HepG2 (cell line): ENCODE measurements at regions not wholly inside any gene's neighbourhood (a gene's known extent, or its start where the extent isn't known, plus 50 kb on each side); places are given as distances from the start of the nearest gene placed in this dataset.

ENCODE experiments used
- ATAC-seq: fragments of 200-7000 bp; cut with Tn5 transposase; 3 replicates; pipeline ENCODE4 v1.9.1; 2020; ENCODE audit warnings: mild to moderate bottlenecking, moderate library complexity
- BruUV-seq: library from RNA; stranded (reverse); fragments of 400-500 nt; replicated peaks from 2 replicates; lab custom pipeline; 2021; lab: Mats Ljungman, UMichigan
- CTCF ChIA-PET: fragments of 300-600 bp; formaldehyde crosslinking; extraction: SDS; loops from one replicate; lab custom pipeline; 2021; ENCODE audit warnings: low total read pairs, inconsistent platforms, low intra/inter-chr PET ratio; lab: Yijun Ruan, JAX
- POLR2A ChIA-PET: fragments of 350-600 bp; sonication (Branson Sonifier 250); formaldehyde crosslinking; loops from one replicate; lab custom pipeline; 2020; ENCODE audit warnings: antibody characterized with exemption, inconsistent platforms; lab: Yijun Ruan, JAX
- DNase-seq: peaks from one replicate; pipeline ENCODE4 v3.0.0-alpha.2; 2015; ENCODE audit warnings: low spot score
- FAIRE-seq: peaks from 3 replicates; lab custom pipeline; 2011; peaks lifted over from hg19 to GRCh38; lab: Jason Lieb, UNC
- H2AFZ ChIP-seq: one replicate; pipeline ENCODE4 v1.6.1; 2011; ENCODE audit warnings: low read length, inconsistent platforms
- H3K27ac ChIP-seq: fragments of 300-600 bp; 3 replicates; pipeline ENCODE4 v1.8.0; 2011; ENCODE audit warnings: mixed run types, mild to moderate bottlenecking, mixed read lengths, low read length, inconsistent platforms; ENCODE audit not compliant: insufficient read depth; ENCODE audit errors: extremely low read length
- H3K27me3 ChIP-seq, 2 experiments: fragments of 200-600 bp in 1 of 2; 2 replicates in 1 of 2; 3 replicates in 1 of 2; pipeline versions ENCODE4 v1.6.0 to v1.8.0; 2011; ENCODE audit warnings: low read length in 2 of 2, mild to moderate bottlenecking in 2 of 2, moderate library complexity in 2 of 2, inconsistent platforms in 1 of 2; ENCODE audit not compliant: insufficient read depth in 2 of 2, control insufficient read depth in 1 of 2
- H3K36me3 ChIP-seq, 2 experiments: fragments of 200-600 bp in 1 of 2; replicated peaks in 1 of 2; 2 replicates in 1 of 2; 3 replicates in 1 of 2; pipeline versions ENCODE4 v1.5.1 to v1.8.0; 2011; ENCODE audit warnings: low read length in 2 of 2, inconsistent platforms in 1 of 2; ENCODE audit not compliant: insufficient read depth in 2 of 2, control insufficient read depth in 1 of 2
- H3K4me1 ChIP-seq: 2 replicates; pipeline ENCODE4 v1.5.1; 2012; ENCODE audit warnings: low read length, inconsistent platforms; ENCODE audit not compliant: insufficient read depth
- H3K4me2 ChIP-seq: 2 replicates; pipeline ENCODE4 v1.6.0; 2011; ENCODE audit warnings: low read depth, low read length, inconsistent platforms
- H3K4me3 ChIP-seq, 3 experiments: fragments of 200-600 bp in 1 of 3; sonication (generic), shearing (Covaris generic) in 1 of 3; replicated peaks in 1 of 3; 2 replicates each; pipeline ENCODE4 v1.5.1; 2011 to 2016; ENCODE audit warnings: low read length in 3 of 3, inconsistent platforms in 2 of 3, low read depth in 2 of 3, mild to moderate bottlenecking in 2 of 3, control low read depth in 1 of 3, mixed read lengths in 1 of 3; ENCODE audit not compliant: insufficient read depth in 1 of 3
- H3K79me2 ChIP-seq: one replicate; pipeline ENCODE4 v1.6.1; 2011; ENCODE audit warnings: low read length, inconsistent platforms; ENCODE audit not compliant: insufficient read depth
- H3K9ac ChIP-seq: 2 replicates; pipeline ENCODE4 v1.6.0; 2011; ENCODE audit warnings: mild to moderate bottlenecking, low read depth, low read length, inconsistent platforms; ENCODE audit not compliant: insufficient read depth
- H3K9me3 ChIP-seq: 2 replicates; pipeline ENCODE4 v1.5.1; 2012; ENCODE audit warnings: mild to moderate bottlenecking, low read length
- H4K20me1 ChIP-seq: 2 replicates; pipeline ENCODE4 v1.6.0; 2011; ENCODE audit warnings: inconsistent platforms, mild to moderate bottlenecking, low read length, moderate library complexity; ENCODE audit not compliant: insufficient read depth
- CCDC6 ChIP-seq: sonication (generic); formaldehyde crosslinking; IDR thresholded peaks from 2 replicates; pipeline ENCODE4 v1.8.1; 2022; ENCODE audit warnings: mild to moderate bottlenecking, missing genetic modification reagents, moderate library complexity
- HMG20A ChIP-seq: IDR thresholded peaks from 2 replicates; pipeline ENCODE4 v1.6.1; 2016; ENCODE audit warnings: borderline replicate concordance
- IKZF4 ChIP-seq: sonication (generic); formaldehyde crosslinking; IDR thresholded peaks from 2 replicates; pipeline ENCODE4 v1.5.1; 2020; ENCODE audit warnings: borderline replicate concordance, mild to moderate bottlenecking, low read depth, missing genetic modification reagents; ENCODE audit errors: not compliant biosample characterization
- NR2C2 ChIP-seq: sonication (generic); formaldehyde crosslinking; IDR thresholded peaks from 2 replicates; pipeline ENCODE4 v1.4.0; 2020; ENCODE audit warnings: missing genetic modification reagents, mild to moderate bottlenecking, moderate library complexity, borderline replicate concordance
- RBM22 ChIP-seq: fragments of 200-400 bp; formaldehyde crosslinking; optimal IDR thresholded peaks from 2 replicates; pipeline ENCODE3; 2017; ENCODE audit warnings: mild to moderate bottlenecking, low read length, moderate library complexity
- SNRNP70 ChIP-seq: fragments of 200-400 bp; formaldehyde crosslinking; IDR thresholded peaks from 2 replicates; pipeline ENCODE4 v1.6.1; 2017; ENCODE audit warnings: mild to moderate bottlenecking, low read depth, low read length, moderate library complexity
- ZFP36 ChIP-seq: fragments of 150-350 bp; IDR thresholded peaks from 2 replicates; pipeline ENCODE4 v1.6.1; 2018; ENCODE audit warnings: borderline replicate concordance, low read length, low read depth; ENCODE audit not compliant: partially characterized antibody
- ZNF496 ChIP-seq: sonication (generic); formaldehyde crosslinking; IDR thresholded peaks from 2 replicates; pipeline ENCODE4 v1.8.1; 2023; ENCODE audit warnings: mild to moderate bottlenecking, moderate library complexity, missing genetic modification reagents; ENCODE audit not compliant: insufficient replicate concordance
- ZNF720 ChIP-seq: sonication (generic); formaldehyde crosslinking; IDR thresholded peaks from 2 replicates; pipeline ENCODE4 v1.4.0; 2020; ENCODE audit warnings: missing genetic modification reagents
- WGBS: methylation state at CpG from one replicate; pipeline ENCODE4 v1.1.6; 2017; ENCODE audit warnings: low lambda C conversion rate; 5-methylcytosine and 5-hydroxymethylcytosine counted together
- in situ Hi-C: cut with HindIII; loops from 2 replicates; pipeline ENCODE4 v1.10.0; 2017; ENCODE audit warnings: low pct_unique_long_range_greater_than_20kb; ENCODE audit not compliant: extremely low pct_ligation_motif_present
- intact Hi-C: fragments of 100-400 bp; cut with micrococcal nuclease; formaldehyde crosslinking; loops from one replicate; pipeline ENCODE4 v1.10.0; 2022; ENCODE audit not compliant: unreplicated experiment
- TF ChIP-seq, protein P1 (sequence below): sonication (generic); formaldehyde crosslinking; IDR thresholded peaks from 2 replicates; pipeline ENCODE4 v1.4.0; 2020; ENCODE audit warnings: mild to moderate bottlenecking, missing genetic modification reagents
- TF ChIP-seq, protein P2 (sequence below): sonication (generic); formaldehyde crosslinking; IDR thresholded peaks from 2 replicates; pipeline ENCODE4 v1.4.0; 2020; ENCODE audit warnings: mild to moderate bottlenecking, low read depth, missing genetic modification reagents
- TF ChIP-seq, protein P3 (sequence below): sonication (generic); formaldehyde crosslinking; IDR thresholded peaks from 2 replicates; pipeline ENCODE4 v1.5.0; 2020; ENCODE audit warnings: missing genetic modification reagents
- TF ChIP-seq, protein P4 (sequence below), 2 experiments: fragments of 450-650 bp in 1 of 2; sonication (generic) in 1 of 2; formaldehyde crosslinking; IDR thresholded peaks; 2 replicates each; pipeline versions ENCODE4 v1.5.0 to v1.8.0; 2020 to 2022; ENCODE audit warnings: mild to moderate bottlenecking in 1 of 2, missing genetic modification reagents in 1 of 2

DNA sequence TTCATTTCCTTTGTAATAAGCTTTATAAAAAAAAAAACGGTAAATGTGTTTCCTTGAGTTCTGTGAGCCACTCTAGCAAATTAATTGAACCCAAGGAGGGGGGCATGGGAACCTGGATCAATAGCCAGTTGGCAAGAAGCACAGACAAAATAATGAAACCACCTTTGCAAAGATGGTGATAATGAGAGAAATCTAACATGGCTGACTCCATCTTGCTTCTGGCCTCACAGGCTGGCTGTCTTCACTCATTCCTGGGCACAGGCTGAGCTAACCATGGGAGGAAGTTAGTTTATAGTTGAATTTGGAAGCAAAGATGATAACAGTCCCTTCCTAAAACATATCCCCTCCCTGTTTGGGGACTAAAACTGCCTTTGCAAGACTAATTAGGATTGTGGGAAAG is 95.1 kb downstream of the B3GNT2 start:
- Histone ChIP-seq H3K27ac (no peak overlapping the region), H2AFZ (no peak overlapping the region), H4K20me1 (no peaks in the 10 kb centered on the region), H3K27me3 (no peaks in the 10 kb centered on the region; a peak in 1 of 5 replicates), H3K36me3 (no peaks in the 10 kb centered on the region), H3K79me2 (no peaks in the 10 kb centered on the region), H3K9me3 (no peaks in the 10 kb centered on the region), H3K4me1 (peaks cover 29% of the 10 kb centered on the region), H3K4me3 (no peak overlapping the region), H3K9ac (no peak overlapping the region), H3K4me2 (no peak overlapping the region)
- FAIRE-seq (no peak), ATAC-seq (no peak), DNase-seq (no peak)
- TF ChIP-seq RBM22 = no peak
- TF ChIP-seq, protein P1, sequence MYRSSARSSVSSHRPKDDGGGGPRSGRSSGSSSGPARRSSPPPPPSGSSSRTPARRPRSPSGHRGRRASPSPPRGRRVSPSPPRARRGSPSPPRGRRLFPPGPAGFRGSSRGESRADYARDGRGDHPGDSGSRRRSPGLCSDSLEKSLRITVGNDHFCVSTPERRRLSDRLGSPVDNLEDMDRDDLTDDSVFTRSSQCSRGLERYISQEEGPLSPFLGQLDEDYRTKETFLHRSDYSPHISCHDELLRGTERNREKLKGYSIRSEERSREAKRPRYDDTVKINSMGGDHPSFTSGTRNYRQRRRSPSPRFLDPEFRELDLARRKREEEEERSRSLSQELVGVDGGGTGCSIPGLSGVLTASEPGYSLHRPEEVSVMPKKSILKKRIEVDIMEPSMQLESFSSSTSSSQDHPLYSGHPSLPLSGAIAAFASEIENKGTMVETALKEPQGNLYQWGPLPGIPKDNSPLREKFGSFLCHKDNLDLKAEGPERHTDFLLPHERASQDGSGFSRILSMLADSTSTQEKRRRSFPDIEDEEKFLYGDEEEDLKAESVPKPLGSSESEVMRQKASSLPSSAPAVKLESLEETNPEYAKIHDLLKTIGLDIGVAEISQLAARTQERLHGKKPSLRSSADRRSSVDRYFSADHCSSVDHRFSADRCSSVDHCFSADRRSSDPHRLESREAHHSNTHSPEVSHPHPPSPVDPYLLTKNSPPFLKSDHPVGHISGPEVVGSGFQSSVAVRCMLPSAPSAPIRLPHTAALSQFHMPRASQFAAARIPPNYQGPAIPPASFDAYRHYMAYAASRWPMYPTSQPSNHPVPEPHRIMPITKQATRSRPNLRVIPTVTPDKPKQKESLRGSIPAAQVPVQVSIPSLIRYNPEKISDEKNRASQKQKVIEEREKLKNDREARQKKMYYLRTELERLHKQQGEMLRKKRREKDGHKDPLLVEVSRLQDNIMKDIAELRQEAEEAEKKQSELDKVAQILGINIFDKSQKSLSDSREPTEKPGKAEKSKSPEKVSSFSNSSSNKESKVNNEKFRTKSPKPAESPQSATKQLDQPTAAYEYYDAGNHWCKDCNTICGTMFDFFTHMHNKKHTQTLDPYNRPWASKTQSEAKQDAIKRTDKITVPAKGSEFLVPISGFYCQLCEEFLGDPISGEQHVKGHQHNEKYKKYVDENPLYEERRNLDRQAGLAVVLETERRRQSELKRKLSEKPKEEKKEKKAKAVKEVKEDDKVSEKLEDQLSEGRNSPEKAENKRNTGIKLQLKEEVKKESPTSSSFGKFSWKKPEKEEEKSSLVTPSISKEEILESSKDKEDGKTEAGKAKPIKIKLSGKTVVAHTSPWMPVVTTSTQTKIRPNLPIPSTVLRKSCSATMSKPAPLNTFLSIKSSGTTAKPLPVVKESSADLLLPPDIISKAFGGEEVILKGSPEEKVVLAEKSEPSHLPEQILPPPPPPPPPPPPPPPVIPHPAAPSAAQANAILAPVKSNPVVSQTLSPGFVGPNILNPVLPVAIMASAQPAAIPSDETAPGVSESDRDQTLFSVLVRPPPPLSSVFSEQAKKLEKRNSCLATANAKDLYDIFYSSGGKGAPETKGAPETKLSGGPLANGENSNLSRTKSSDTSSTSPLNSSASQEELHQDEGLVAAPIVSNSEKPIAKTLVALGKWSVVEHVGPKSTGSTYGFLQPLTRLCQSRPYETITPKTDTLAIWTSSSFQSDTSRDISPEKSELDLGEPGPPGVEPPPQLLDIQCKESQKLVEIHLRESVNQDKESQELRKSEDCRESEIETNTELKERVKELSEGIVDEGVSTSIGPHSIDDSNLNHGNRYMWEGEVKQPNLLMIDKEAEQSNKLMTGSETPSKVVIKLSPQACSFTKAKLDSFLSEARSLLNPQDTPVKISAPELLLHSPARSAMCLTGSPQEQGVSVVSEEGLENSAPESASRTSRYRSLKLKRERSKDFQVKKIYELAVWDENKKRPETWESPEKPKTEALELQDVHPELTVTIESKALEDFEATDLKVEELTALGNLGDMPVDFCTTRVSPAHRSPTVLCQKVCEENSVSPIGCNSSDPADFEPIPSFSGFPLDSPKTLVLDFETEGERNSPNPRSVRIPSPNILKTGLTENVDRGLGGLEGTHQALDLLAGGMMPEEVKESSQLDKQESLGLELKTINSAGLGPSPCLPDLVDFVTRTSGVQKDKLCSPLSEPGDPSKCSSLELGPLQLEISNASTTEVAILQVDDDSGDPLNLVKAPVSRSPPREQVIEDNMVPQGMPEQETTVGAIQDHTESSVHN (CRISPR knock-in tag) = no peak
- TF ChIP-seq ZNF496 (CRISPR knock-in tag) = no peak
- TF ChIP-seq ZNF720 (CRISPR knock-in tag) = no peak
- TF ChIP-seq, protein P2, sequence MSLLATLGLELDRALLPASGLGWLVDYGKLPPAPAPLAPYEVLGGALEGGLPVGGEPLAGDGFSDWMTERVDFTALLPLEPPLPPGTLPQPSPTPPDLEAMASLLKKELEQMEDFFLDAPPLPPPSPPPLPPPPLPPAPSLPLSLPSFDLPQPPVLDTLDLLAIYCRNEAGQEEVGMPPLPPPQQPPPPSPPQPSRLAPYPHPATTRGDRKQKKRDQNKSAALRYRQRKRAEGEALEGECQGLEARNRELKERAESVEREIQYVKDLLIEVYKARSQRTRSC (CRISPR knock-in tag) = no peak
- no peak for TF ChIP-seq SNRNP70
- TF ChIP-seq CCDC6 (CRISPR knock-in tag) = no peak
- no peak for TF ChIP-seq NR2C2 (CRISPR knock-in tag)
- TF ChIP-seq HMG20A (CRISPR knock-in tag) = no peak
- no peak for TF ChIP-seq IKZF4
- no peak for TF ChIP-seq ZFP36
- TF ChIP-seq, protein P3, sequence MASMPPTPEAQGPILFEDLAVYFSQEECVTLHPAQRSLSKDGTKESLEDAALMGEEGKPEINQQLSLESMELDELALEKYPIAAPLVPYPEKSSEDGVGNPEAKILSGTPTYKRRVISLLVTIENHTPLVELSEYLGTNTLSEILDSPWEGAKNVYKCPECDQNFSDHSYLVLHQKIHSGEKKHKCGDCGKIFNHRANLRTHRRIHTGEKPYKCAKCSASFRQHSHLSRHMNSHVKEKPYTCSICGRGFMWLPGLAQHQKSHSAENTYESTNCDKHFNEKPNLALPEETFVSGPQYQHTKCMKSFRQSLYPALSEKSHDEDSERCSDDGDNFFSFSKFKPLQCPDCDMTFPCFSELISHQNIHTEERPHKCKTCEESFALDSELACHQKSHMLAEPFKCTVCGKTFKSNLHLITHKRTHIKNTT (CRISPR knock-in tag) = no peak
- TF ChIP-seq, protein P4, sequence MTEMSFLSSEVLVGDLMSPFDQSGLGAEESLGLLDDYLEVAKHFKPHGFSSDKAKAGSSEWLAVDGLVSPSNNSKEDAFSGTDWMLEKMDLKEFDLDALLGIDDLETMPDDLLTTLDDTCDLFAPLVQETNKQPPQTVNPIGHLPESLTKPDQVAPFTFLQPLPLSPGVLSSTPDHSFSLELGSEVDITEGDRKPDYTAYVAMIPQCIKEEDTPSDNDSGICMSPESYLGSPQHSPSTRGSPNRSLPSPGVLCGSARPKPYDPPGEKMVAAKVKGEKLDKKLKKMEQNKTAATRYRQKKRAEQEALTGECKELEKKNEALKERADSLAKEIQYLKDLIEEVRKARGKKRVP (CRISPR knock-in tag; IDR thresholded peaks at IDR 0.05) = no peak
- no TSS peak for BruUV-seq
- CTCF ChIA-PET = no interaction called here
- in situ Hi-C loops (no loop called here), intact Hi-C loops (loop anchor here (5.0 kb wide), 1 partner anchor 121 kb away; no protein-coding TSS in a partner anchor)
- 79% methylated on average over 1 of the region's 1 CpG for WGBS
- POLR2A ChIA-PET = no interaction called here
